Putamen (tissue), 1 donor: ENCODE measurements at regions not wholly inside any gene's neighbourhood (a gene's known extent, or its start where the extent isn't known, plus 50 kb on each side); places are given as distances from the start of the nearest gene placed in this dataset.
"Not testable (repeated sequence)": the region's sequence is repeated elsewhere in the genome, so short reads cannot be mapped to it uniquely, and the experiment has no call there.

ENCODE experiments used
- DNase-seq: peaks from one replicate; pipeline ENCODE4 v3.0.0-alpha.2; 2016; ENCODE audit warnings: low spot score

DNA sequence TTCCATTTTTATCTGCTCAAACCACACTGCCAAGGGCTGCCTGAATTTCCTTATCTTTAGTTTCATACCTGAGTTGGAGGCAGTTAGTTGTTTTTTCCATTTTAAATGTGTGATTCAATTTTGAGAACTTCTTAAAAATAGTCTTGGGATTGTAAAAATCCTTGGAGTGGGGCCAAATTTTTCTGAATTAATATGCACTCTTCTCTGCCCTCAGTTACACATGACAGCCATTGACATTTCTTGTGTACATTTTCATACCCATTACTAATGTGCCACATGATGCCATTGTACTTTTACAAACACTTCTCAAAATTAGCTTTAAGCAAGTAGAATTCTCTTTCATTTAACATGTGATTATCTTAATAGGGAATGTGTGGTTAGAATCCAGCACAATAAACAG lies 141.7 kb downstream of the C3orf38 start:
- no peak for DNase-seq

DNA sequence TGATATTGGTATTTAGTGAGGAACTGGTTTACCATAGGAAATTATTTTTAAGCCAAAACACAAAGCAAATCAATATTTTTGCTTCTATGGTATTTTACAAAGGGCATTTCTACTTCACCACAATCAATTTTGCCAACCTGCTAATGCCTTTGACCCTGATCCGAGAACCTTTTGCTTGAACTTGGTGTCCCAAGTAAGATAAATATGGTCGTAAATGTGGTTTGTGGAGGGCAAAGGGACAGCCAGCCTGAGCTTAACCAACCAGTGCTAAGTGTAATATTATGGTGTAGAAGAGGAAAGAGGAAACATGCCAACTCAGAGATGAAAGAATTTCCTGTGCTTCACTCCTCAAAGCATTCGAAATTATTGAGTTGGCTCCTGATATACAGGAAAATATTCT lies 148.4 kb downstream of the C3orf38 start:
- DNase-seq, result no peak

DNA sequence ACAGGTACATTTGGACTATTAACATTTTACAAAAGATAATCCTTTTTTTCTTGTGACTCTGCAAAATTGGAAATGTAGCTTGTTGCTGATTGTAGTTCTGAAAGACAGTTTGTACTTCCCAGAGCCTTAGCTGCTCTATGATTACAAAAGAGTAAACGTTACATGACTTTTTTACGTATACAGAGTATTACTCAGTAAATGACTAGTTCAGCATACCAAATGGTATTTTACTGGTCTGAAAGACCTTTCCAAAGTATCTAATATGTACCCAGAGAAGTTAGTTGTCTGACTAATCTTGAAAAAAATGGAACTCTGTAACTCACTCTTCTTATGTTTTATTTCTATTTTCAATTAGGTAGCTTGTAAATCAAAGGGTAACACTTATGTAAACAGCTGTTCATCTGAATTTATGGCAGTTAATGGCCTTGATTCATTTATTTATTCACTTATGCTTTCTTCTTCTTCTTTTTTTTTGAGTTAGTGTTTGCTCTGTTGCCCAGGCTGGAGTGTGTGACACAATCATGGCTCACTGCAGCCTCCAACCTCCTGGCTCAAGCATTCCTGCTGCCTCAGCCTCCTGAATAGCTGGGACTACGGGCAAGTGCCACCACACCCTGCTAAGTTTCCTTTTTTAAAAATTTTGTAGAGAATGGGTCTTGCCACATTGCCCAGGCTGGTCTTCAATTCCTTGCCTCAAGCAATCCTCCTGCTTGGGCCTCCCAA lies 151.7 kb downstream of the C3orf38 start:
- DNase-seq, result no peak

DNA sequence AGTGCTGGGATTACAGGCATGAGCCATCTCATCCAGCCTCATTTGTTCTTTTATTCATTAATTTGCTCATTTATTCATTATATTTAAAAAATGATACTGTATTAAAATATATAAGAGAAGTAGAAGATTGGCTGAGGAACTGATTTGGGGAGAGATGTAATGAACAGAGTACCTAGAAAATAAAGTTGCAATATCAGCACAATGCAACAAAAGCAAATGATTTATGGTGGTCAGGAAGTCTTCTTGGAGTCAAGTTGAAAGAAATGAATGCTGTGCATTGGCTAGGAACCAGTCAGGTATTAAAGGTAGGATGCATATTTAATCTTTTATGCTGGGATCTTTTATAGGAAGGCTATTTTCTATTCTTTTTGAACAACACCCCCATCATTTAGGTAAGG lies 152.2 kb downstream of the C3orf38 start:
- no peak for DNase-seq

DNA sequence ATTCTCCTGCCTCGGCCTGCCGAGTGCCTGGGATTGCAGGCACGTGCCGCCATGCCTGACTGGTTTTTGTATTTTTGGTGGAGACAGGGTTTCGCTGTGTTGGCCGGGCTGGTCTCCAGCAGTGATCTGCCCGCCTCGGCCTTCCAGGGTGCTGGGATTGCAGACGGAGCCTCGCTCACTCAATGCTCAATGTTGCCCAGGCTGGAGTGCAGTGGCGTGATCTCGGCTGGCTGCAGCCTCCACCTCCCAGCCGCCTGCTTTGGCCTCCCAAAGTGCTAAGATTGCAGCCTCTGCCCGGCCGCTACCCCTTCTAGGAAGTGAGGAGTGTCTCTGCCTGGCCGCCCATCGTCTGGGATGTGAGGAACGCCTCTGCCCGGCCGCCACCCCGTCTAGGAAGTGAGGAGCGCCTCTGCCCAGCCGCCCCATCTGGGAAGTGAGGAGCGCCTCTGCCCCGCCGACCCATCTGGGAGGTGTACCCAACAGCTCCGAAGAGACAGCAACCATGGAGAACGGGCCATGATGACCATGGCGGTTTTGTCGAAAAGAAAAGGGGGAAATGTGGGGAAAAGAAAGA lies 153.7 kb downstream of the C3orf38 start:
- DNase-seq, result not testable (repeated sequence)

DNA sequence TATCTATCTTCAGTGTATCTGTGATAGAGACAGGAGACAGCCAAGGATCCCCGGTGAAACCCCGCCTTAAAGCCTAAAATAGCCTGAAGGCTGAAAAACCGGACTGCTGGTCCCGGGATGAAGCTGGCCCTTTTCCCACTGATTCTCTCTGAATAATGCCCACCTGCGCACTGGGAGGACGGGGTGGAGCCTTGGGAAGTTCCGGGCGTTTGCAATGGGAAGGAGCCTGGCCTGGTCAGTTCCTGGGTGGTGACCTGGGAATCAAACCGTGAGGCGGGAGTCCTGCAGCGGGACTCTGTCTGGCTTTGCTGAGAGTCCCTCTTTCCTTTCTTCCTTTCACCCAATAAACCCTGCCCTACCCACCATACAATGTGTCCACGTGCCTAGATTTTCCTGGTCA lies 157.9 kb downstream of the C3orf38 start:
- DNase-seq, result no peak

DNA sequence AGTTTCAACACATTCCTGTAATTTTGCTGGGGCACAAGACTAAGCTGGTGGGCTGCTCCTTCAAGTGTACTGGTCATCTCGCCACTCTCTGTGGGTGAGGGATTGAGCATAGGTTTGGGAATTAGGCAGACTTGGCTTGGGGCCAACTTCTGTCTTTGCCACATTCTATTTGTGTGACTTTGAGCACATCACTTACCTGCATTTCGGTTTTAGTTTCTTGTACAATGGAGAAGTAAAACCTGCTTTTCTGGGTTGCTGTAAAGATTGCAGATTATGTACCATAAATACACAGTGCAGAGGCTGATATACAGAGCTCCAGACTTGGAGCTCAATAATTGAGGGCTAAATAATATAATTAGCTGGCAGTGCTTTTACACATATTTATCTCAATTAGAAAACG lies 162.1 kb downstream of the C3orf38 start:
- DNase-seq, result no peak

DNA sequence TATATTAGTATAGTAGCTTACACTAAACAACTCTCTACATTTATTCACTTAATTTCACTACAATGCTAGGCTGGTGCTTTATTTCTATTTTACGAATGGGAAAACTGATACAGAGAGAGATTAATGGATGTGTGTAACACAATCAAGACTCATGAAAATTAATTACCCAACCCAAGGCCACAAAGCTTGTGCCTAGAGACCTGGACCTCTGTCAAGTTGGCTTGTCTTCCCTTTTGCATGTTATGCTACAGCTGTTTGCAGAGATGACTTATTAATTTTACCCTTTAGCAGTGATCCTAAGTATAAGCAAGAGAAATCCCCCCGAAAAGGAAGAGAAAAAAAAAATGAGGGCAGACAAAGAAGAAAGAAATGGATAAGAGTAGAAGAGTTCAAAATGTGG lies 162.5 kb downstream of the C3orf38 start:
- DNase-seq, result no peak

DNA sequence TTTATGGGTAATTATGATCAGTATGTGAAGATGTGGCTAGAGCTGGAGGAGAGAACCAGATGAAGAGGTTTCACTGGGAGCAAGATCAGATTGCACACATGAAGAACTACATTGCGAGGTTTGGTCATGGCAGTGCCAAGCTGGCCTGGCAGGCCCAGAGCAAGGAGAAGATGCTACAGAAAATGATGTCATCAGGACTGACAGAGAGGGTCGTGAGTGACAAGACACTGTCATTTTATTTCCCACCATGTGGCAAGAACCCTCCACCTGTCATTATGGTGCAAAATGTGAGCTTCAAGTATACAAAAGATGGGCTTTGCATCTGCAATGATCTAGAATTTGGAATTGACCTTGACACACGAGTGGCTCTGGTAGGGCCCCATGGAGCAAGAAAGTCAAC lies 168.3 kb downstream of the C3orf38 start:
- DNase-seq, result no peak

DNA sequence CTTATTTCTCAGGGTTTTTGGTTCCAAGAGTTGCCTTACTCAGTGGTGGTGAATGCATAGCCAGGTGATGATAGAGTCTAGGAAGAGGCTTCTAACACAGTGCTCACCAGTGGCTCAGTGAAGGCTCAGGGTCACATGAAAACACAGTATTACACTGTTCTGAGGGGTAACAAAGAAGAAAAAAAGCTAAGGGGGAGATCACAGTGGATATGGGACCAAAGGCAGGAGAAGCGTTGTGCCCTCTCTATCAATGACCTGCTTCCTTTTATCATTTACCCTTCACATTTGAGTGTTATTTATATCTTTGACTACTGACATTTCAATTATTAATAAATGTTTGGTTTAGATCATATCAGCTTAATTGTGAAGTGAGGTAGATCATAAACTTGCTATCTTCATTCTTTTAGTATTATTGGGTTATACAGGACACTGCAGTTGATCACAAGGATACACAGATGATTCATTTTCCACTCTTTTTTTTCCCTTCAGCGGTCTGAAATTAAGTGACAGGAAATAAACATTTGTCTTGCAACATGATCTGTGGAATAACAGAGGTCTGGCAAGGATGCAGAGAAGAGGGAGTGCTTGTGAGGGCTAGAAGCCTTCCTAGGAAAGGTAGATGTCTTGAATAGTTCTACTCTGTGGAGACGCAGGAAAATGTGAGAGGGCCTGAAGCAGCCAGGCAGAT lies 171.7 kb downstream of the C3orf38 start:
- no peak for DNase-seq

DNA sequence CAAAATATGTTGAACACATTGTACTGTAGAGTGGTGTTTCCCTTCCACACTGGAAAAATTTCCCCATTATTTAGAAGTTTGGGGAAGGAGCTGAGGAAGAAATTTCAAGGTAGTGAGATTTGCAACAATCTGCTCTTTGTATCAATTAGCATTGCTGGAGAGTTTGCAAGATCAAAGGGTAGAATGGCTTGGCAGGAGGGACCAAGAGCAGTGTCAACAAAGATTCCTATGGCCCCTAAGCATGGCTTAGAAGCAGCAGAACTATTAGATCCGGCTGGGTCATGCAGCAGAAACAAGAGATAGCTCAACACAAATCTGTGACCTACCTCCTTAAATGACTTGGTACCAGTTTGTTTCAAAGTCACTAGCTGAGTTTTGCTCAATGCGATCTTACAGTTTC lies 175.0 kb downstream of the C3orf38 start:
- no peak for DNase-seq

DNA sequence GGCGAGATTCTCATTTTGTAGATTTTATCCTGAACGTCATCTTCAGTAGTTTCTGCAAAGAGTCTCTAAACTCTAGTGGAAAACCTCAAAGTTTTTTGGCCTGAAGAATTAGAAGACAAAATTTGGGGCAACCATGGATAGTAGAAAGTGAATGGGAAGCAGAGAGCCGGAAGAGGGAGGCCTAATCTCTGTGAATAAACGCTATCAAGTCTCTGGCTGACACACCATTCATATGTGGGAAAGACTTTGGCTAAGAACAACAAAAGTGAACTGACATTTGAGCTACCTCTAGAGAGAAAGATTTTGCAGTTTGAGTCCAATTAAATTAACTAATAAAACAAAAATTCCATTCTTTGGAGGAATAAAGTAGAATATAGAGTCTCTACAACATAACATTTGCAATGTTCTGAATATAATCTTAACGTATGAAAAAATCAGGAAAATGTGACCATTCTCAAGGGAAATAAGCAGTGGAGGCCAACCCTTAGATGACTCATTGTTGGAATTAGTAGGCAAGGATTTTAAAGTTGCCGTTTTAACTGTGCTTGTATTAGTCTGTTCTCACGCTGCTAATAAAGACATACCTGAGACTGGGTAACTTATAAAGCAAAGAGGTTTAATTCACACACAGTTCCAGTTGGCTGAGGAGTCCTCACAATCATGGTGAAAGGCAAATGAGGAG lies 184.6 kb downstream of the C3orf38 start:
- DNase-seq, result no peak

DNA sequence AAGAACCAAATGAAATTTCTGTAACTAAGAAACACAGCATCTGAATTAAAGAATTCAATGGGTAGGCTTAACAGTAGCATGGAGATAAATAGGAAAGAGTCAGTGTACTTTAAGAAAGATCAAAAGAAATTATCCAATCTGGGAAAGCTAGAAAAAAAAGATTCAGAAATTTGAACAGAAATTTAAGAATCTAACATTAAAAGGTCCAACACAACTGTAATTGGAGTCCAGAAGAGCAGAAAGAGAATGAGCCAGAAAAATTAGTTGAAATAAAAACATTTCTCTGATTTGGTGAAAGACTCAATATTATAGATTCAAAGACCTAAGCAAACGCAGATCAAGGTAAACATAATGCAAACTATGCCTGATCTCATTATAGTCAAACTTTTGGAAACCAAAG lies 187.1 kb downstream of the C3orf38 start:
- DNase-seq, result no peak

DNA sequence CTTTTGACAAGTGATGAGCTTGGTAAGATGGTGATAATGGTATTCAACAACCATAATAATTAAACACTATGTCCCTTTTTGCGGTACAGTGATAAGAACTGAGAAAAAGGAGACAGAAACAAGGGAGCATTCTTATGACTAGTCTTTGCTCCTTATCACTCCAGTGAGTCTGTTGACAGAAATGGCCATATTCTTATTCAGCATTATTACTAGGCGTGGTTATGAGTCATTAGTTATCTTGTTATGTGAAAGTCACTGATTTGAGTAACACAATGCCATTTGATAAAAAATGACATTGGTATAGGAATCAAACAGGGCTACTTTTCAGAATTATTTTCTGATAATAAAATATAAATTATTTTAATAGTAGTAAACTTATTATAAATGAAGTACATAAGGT lies 193.5 kb downstream of the C3orf38 start:
- DNase-seq, result no peak

DNA sequence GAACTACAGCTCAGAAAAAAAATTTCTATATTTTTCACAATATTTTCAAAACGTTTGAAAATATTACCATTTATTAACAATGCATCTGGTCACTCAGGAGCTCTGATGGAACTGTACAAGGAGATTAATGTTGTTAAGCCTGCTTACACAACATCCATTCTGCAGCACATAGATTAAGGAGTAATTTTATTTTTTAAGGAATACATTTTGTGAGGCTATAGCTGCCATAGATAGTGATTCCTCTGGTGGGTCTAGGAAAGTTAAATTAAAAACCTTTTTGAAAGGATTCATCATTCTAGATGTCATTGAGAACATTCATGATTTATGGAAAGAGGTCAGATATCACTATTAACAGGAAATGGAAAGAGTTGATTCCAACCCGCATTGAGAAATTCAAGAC lies 196.9 kb downstream of the C3orf38 start:
- no peak for DNase-seq

DNA sequence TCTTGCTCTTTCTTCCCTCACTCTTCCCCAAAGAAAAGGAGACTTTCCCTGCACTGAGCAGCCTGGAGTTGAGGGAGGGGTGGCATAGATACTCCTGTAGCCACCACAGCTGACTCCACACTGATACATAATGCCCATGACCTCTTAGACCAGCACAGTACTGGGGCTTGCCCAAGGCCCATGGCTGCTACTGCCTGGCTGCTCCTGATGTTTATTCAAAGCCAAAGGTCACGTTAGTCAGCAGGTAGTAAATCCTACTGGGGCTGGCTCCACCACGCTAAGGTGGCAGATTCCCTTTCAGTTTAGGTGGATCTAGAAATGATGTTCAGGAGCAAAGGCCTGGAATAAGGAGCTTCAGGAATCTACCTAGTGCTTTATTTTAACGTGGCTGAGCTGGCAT lies 212.7 kb downstream of the C3orf38 start:
- no peak for DNase-seq

DNA sequence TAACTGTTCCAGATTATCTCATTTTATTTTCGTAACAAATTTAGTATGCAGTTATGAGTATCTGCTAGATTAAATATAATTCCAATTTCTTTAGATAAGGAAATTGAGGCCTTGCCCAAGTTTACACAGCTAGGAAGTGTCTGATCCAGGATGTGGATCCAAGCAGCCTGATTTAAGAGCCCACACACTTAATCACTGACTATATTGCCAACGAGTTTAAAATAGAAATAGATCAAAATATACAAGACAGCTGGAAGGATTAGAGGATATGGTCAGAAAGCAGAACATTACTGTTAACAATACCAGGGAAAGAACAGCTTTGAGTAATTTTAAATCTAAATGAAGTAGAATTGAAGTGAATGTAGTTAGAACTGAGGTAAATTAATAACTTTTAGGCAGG lies 215.2 kb downstream of the C3orf38 start:
- no peak for DNase-seq

DNA sequence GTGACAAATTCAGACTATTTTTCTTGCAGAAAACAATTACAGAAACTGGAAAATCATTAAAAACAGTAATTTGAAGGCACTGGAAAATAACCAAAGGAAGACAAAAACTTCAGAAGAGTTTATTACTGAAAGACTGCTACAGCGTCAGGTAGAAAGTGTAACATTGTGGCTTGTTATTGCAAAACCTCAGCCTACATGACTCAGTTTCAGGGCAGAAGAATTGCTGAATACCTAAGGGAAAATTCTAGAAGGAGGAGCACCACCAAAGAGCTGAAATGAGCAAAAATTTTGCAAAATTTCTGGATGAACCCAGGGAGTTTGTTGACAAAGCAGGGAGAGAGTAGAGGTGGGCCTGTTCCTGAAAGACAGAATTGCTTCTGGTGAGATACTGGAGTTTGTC lies 219.6 kb downstream of the C3orf38 start:
- no peak for DNase-seq

DNA sequence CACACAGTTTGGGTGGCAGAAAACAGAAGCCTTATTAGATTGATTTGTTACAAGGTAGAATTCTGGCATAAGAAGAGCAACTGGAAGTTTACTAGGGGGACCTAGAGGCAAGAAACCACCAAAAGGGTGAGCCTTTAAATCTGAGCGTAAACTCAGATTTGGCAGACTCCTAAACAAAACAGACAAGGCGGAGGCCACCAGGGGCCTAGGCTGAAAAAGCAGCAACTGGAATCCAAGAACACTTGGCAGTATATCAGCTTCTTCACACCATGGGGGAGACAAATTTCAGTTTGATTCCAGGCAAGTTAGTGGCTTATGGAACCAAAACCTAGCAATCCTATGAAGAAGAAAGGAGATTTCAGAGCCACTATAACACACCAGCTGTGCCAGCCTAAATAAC lies 220.0 kb downstream of the C3orf38 start:
- DNase-seq, result no peak

DNA sequence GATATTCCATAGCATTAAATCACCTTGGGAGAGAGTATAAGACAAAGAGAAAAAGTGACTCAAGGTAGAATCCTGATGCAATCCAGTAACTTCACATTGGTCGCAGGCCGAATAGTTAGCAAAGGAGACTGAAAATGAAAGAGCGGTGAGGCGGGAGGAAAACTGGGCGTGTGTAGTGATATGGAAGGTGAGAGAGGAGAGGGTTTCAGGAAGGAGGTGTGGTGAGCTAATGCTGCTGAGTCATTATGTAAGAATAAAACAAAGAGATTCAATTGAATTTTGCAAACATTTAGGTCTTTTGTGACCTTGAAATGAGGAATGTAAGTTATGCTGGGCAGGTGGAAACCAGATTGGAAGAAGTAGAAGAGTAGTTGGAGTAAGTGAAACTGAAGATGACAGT lies 235.3 kb downstream of the C3orf38 start:
- DNase-seq, result no peak

DNA sequence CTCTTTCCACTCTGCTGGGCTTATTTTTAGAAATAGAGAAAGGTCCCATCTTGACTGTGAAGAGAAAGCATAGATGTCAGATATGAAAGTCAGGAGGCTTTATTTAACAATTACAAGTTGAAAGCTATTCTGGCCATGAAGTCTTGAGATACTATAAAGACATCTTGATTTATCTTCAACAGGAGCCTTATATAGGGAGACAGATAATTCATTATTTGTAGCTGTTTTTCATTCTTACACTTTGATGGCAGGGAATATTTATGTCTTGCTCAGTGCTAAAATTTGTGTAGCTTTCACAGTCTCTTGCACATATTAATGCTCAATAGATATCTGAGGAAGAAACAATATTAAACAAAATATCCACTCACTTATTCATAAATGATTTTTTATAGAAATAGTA lies 248.8 kb downstream of the C3orf38 start:
- DNase-seq, result no peak

DNA sequence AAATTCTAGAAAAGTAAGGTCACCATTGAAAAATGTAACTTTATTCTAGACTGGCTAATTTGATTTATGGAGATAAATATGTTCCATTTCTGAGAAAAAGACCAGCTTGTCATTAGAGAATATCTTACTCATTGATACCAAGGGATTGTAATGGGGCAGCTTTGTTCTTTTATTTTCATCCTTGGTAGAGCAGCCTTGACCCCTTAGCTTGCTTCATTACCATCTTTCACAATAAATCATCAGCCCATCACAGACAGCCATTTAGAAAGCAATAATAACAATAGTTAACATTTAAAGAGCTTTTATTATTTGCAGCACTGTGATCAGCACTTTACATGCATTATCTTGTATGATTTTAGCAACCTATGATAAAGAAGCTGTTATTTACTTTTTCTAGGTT lies 253.6 kb downstream of the C3orf38 start:
- DNase-seq, result no peak

DNA sequence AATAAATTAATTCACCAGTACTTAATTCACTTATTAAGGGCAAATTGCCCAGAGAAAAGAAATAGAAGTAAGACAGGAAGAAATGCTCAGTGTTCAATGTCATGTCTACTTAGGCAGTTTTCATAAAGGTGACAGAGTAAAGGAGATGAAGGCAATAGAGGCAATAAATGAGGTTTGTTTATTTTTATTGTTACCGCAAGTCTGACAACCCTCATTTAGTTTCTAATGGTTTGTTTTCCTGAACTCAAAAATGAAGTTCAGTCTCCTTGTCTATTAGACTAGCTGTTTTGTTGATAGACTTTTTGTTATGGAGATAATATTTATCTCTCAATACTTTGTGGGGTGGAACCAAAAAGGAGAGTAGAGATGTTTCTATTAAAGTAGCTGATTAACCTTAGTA lies 258.3 kb downstream of the C3orf38 start:
- no peak for DNase-seq
